PC-9 (cell line): ENCODE measurements at regions not wholly inside any gene's neighbourhood (a gene's known extent, or its start where the extent isn't known, plus 50 kb on each side); places are given as distances from the start of the nearest gene placed in this dataset.

Experiments
- BruUV-seq: library from RNA; stranded (reverse); fragments of 400-500 nt; replicated peaks from 2 replicates; lab custom pipeline; 2021; lab: Mats Ljungman, UMichigan
- CTCF ChIA-PET: fragments of 300-600 bp; sonication (Branson Sonifier 250); formaldehyde crosslinking; loops from one replicate; lab custom pipeline; 2022; ENCODE audit warnings: antibody characterized with exemption; lab: Charles Lee
- POLR2A ChIA-PET: fragments of 300-600 bp; sonication (Branson Sonifier 250); formaldehyde crosslinking; loops from one replicate; lab custom pipeline; 2022; ENCODE audit warnings: antibody characterized with exemption; ENCODE audit not compliant: unreplicated experiment; lab: Charles Lee
- DNase-seq, 2 experiments: peaks; one replicate each; pipeline versions ENCODE4 v3.0.0 to v3.0.0-alpha.2; 2015 to 2022; ENCODE audit warnings: mixed read lengths in 1 of 2
- H2AFZ ChIP-seq: fragments of 200-600 bp; sonication (generic); 2 replicates; pipeline ENCODE4 v1.8.1; 2017; ENCODE audit warnings: antibody characterized with exemption
- H3F3A ChIP-seq: fragments of 200-600 bp; sonication (generic); 2 replicates; pipeline ENCODE4 v1.8.1; 2017; ENCODE audit warnings: antibody characterized with exemption, mild to moderate bottlenecking, low read depth; ENCODE audit not compliant: insufficient read depth
- H3K27ac ChIP-seq: fragments of 200-600 bp; sonication (generic); 2 replicates; pipeline ENCODE4 v1.6.1; 2016; ENCODE audit warnings: mixed run types
- H3K27me3 ChIP-seq: fragments of 200-600 bp; sonication (generic); 2 replicates; pipeline ENCODE4 v1.6.1; 2016; ENCODE audit warnings: low read depth, mixed run types; ENCODE audit not compliant: insufficient read depth
- H3K36me3 ChIP-seq: fragments of 200-600 bp; sonication (generic); 2 replicates; pipeline ENCODE4 v1.6.1; 2016; ENCODE audit warnings: low read depth, mixed run types
- H3K4me1 ChIP-seq: fragments of 200-600 bp; sonication (generic); replicated peaks from 2 replicates; pipeline ENCODE4 v1.6.1; 2016; ENCODE audit warnings: mixed run types; ENCODE audit not compliant: insufficient read depth
- H3K4me2 ChIP-seq: fragments of 200-600 bp; sonication (generic); 2 replicates; pipeline ENCODE4 v1.6.1; 2017; ENCODE audit warnings: mixed run types
- H3K4me3 ChIP-seq: fragments of 200-600 bp; sonication (generic); 2 replicates; pipeline ENCODE4 v1.6.1; 2016; ENCODE audit warnings: mixed run types
- H3K79me2 ChIP-seq: fragments of 200-600 bp; sonication (generic); 2 replicates; pipeline ENCODE4 v1.6.1; 2017; ENCODE audit warnings: low read depth, mixed run types
- H3K9me2 ChIP-seq: fragments of 200-600 bp; sonication (generic); 2 replicates; pipeline ENCODE4 v1.8.1; 2017; ENCODE audit warnings: mild to moderate bottlenecking; ENCODE audit not compliant: insufficient read depth
- H3K9me3 ChIP-seq: fragments of 200-600 bp; sonication (generic); 2 replicates; pipeline ENCODE4 v1.8.1; 2016; ENCODE audit warnings: low read depth; ENCODE audit not compliant: insufficient read depth
- H4K20me1 ChIP-seq: fragments of 200-600 bp; sonication (generic); 2 replicates; pipeline ENCODE4 v1.8.1; 2017; ENCODE audit not compliant: insufficient read depth
- EZH2 ChIP-seq: fragments of 200-600 bp; sonication (generic); IDR thresholded peaks from 2 replicates; pipeline ENCODE4 v1.8.0; 2017; ENCODE audit warnings: antibody characterized with exemption, low read depth
- intact Hi-C: fragments of 100-400 bp; cut with micrococcal nuclease; formaldehyde crosslinking; loops from one replicate; pipeline ENCODE4 v1.10.0; 2022; ENCODE audit not compliant: unreplicated experiment
- TF ChIP-seq, protein P1 (sequence below): fragments of 200-600 bp; sonication (generic); conservative IDR thresholded peaks from 2 replicates; pipeline ENCODE4 v1.6.1; 2017; ENCODE audit warnings: mixed run types, antibody characterized with exemption, mild to moderate bottlenecking, moderate library complexity

DNA sequence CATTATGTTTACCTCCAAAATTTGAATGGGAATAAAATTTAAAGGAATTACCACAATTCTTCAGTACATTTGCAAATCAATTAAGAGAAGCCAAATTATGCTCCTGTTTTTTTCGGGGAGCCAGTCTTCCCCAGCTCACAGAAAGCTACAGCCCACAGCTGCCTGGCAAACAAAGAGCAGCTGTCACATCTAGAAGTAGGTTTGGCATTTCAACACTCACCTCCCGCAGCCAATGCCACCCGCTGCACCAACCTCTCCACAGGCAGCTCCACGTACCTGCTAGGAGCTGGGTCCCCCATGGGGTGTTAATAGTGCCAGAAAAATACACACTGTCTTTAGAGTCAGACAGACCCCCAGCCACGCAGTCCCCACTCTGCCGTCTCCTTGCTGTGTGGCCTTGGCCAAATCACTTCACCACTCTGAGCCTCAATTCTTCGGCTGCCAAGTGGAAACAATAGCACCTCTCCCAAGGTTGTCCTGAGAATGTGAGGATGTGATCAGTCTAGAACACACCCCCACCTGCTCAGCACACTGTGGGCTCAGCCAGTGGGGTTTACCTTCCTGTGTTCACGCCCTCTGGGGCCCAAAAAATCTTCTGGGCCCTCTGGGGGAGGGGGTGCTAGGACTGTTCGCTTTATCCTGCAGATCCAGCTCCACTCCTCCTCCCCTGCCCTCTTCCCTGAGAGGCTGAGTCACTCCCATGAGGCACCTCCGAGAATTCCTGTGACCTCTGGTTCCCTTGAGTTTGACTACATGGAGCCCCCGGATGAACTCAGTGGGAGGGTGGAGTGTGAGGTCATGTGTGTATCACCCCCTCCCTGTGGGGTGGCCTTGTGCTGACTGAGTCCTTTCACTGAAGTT, 204.3 kb upstream of the GRIK3 start:
- Histone ChIP-seq H3K9me3 (no peaks in the 10 kb centered on the region), H3K27ac (no peak overlapping the region), H3K4me2 (no peak overlapping the region), H3K79me2 (no peaks in the 10 kb centered on the region), H2AFZ (no peak overlapping the region), H3K4me1 (no peaks in the 10 kb centered on the region), H3K9me2 (no peaks in the 10 kb centered on the region), H3K4me3 (no peak overlapping the region), H3K27me3 (peaks cover 66% of the 10 kb centered on the region), H4K20me1 (no peaks in the 10 kb centered on the region), H3K36me3 (no peaks in the 10 kb centered on the region), H3F3A (no peaks in the 10 kb centered on the region)
- intact Hi-C loops, result no loop called here
- CTCF ChIA-PET, result no interaction called here
- no peak for DNase-seq
- POLR2A ChIA-PET, result no interaction called here
- no TSS peak for BruUV-seq
- TF ChIP-seq, protein P1, sequence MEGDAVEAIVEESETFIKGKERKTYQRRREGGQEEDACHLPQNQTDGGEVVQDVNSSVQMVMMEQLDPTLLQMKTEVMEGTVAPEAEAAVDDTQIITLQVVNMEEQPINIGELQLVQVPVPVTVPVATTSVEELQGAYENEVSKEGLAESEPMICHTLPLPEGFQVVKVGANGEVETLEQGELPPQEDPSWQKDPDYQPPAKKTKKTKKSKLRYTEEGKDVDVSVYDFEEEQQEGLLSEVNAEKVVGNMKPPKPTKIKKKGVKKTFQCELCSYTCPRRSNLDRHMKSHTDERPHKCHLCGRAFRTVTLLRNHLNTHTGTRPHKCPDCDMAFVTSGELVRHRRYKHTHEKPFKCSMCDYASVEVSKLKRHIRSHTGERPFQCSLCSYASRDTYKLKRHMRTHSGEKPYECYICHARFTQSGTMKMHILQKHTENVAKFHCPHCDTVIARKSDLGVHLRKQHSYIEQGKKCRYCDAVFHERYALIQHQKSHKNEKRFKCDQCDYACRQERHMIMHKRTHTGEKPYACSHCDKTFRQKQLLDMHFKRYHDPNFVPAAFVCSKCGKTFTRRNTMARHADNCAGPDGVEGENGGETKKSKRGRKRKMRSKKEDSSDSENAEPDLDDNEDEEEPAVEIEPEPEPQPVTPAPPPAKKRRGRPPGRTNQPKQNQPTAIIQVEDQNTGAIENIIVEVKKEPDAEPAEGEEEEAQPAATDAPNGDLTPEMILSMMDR, result no peak
- no peak for TF ChIP-seq EZH2

DNA sequence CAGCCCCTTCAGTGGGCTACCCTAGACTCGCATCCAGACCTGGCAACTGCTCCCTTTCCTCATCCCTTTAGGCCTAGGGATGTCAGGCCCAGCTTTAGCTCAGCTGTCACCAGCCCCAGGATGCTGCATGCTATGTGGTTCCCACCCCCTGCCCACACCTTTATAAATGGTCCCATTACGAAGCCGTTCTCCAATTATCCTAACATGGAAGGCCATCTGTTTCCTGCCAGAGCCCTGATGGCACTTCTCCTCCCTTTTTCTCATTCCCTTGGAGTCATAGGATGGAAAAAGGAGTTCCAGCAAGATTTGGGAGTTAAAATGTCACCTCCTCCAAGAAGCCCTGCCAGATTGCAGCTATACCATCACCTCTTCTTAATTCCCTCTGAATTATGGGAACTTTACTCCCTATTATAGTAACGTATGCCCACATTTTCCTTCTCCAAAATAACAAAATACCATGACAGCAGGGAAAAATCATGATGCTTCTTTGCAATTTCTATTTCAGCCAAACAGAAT, 205.0 kb upstream of the GRIK3 start:
- no peak overlapping the region for H3K4me3 ChIP-seq
- H3F3A ChIP-seq, result no peaks in the 10 kb centered on the region
- H3K9me3 ChIP-seq, result no peaks in the 10 kb centered on the region
- H4K20me1 ChIP-seq, result no peaks in the 10 kb centered on the region
- H3K4me2 ChIP-seq, result no peak overlapping the region
- no peak overlapping the region for H3K27ac ChIP-seq
- no peaks in the 10 kb centered on the region for H3K4me1 ChIP-seq
- ChIA-PET CTCF (no interaction called here), POLR2A (no interaction called here)
- TF ChIP-seq EZH2, result no peak
- TF ChIP-seq, protein P1, result no peak
- intact Hi-C loops, result no loop called here
- no peaks in the 10 kb centered on the region for H3K79me2 ChIP-seq
- H3K9me2 ChIP-seq, result no peaks in the 10 kb centered on the region
- H2AFZ ChIP-seq, result no peak overlapping the region
- H3K36me3 ChIP-seq, result no peaks in the 10 kb centered on the region
- H3K27me3 ChIP-seq, result peaks cover 73% of the 10 kb centered on the region
- DNase-seq, result no peak
- no TSS peak for BruUV-seq

DNA sequence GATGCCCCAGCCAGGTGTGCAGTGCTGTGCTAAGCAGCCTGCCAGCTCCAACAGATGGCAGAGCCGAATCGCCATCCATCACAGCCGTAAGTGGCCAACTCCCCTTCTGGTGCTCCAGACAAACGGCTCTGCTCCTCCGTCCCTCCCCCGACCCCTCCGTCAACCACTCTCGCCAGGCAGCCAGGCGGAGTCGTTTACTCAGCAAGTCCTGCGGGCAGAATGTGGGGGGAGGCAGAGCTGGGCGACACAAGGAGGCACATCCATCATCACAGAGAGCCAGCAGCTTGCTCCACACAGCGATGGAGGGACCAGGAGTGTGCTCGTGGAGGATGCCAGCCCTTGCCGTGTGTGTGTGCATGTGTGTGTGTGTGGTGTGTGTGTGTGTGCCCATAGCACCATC, 206.6 kb upstream of the GRIK3 start:
- Histone ChIP-seq H3K27ac (no peak overlapping the region), H3K4me2 (no peak overlapping the region), H3K4me1 (no peaks in the 10 kb centered on the region), H3K27me3 (peaks cover 77% of the 10 kb centered on the region), H3F3A (no peaks in the 10 kb centered on the region), H3K79me2 (no peaks in the 10 kb centered on the region), H4K20me1 (no peaks in the 10 kb centered on the region), H2AFZ (no peak overlapping the region), H3K9me2 (no peaks in the 10 kb centered on the region), H3K4me3 (no peak overlapping the region), H3K36me3 (no peaks in the 10 kb centered on the region), H3K9me3 (no peaks in the 10 kb centered on the region)
- BruUV-seq, result no TSS peak
- TF ChIP-seq, protein P1, result no peak
- no peak for TF ChIP-seq EZH2
- ChIA-PET POLR2A (no interaction called here), CTCF (no interaction called here)
- DNase-seq, result no peak
- intact Hi-C loops, result no loop called here
